MM.1S (cell line): ENCODE measurements at regions not wholly inside any gene's neighbourhood (a gene's known extent, or its start where the extent isn't known, plus 50 kb on each side); places are given as distances from the start of the nearest gene placed in this dataset.

Experiments
- DNase-seq: peaks from one replicate; pipeline ENCODE4 v3.0.0-alpha.2; 2015
- H2AFZ ChIP-seq: fragments of 300-600 bp; sonication (generic); 2 replicates; pipeline ENCODE4 v1.6.0; 2016; ENCODE audit warnings: antibody characterized with exemption, low read length
- H3F3A ChIP-seq: fragments of 300-600 bp; sonication (generic); 2 replicates; pipeline ENCODE4 v1.6.1; 2016; ENCODE audit warnings: mild to moderate bottlenecking, antibody characterized with exemption, low read length, moderate library complexity, mixed read lengths; ENCODE audit not compliant: insufficient read depth
- H3K27ac ChIP-seq: fragments of 300-600 bp; sonication (generic); 2 replicates; pipeline ENCODE4 v1.5.1; 2016; ENCODE audit warnings: mild to moderate bottlenecking, low read length
- H3K27me3 ChIP-seq: fragments of 300-600 bp; sonication (generic); replicated peaks from 2 replicates; pipeline ENCODE4 v1.6.0; 2016; ENCODE audit warnings: low read length; ENCODE audit not compliant: insufficient read depth
- H3K36me3 ChIP-seq: fragments of 300-600 bp; sonication (generic); replicated peaks from 2 replicates; pipeline ENCODE4 v1.6.1; 2016; ENCODE audit warnings: mild to moderate bottlenecking, low read length, mixed read lengths; ENCODE audit not compliant: insufficient read depth
- H3K4me1 ChIP-seq: fragments of 300-600 bp; sonication (generic); 2 replicates; pipeline ENCODE4 v1.6.1; 2016; ENCODE audit warnings: low read length, mixed read lengths
- H3K4me2 ChIP-seq: fragments of 300-600 bp; sonication (generic); 2 replicates; pipeline ENCODE4 v1.6.0; 2016; ENCODE audit warnings: low read depth, low read length
- H3K4me3 ChIP-seq: fragments of 300-600 bp; sonication (generic); 2 replicates; pipeline ENCODE4 v1.5.1; 2016; ENCODE audit warnings: low read length, mixed read lengths
- H3K79me2 ChIP-seq: fragments of 300-600 bp; sonication (generic); 2 replicates; pipeline ENCODE4 v1.6.1; 2016; ENCODE audit warnings: mixed run types, low read length, mixed read lengths
- H3K9ac ChIP-seq: fragments of 300-600 bp; sonication (generic); 2 replicates; pipeline ENCODE4 v1.6.1; 2016; ENCODE audit warnings: low read length, mixed read lengths
- H3K9me2 ChIP-seq: fragments of 300-600 bp; sonication (generic); replicated peaks from 2 replicates; pipeline ENCODE4 v1.6.1; 2016; ENCODE audit warnings: mild to moderate bottlenecking, low read length, mixed read lengths; ENCODE audit not compliant: insufficient read depth
- H3K9me3 ChIP-seq: fragments of 300-600 bp; sonication (generic); replicated peaks from 2 replicates; pipeline ENCODE4 v1.6.1; 2016; ENCODE audit warnings: mild to moderate bottlenecking, low read length, mixed read lengths; ENCODE audit not compliant: insufficient read depth
- H4K20me1 ChIP-seq: fragments of 300-600 bp; sonication (generic); 2 replicates; pipeline ENCODE4 v1.6.1; 2016; ENCODE audit warnings: mild to moderate bottlenecking, low read length, moderate library complexity, mixed read lengths; ENCODE audit not compliant: insufficient read depth
- CTCF ChIP-seq: fragments of 300-600 bp; sonication (generic); IDR thresholded peaks from 2 replicates; pipeline ENCODE4 v1.5.1; 2016; ENCODE audit warnings: antibody characterized with exemption, low read length, mixed read lengths
- EZH2 ChIP-seq: fragments of 300-600 bp; sonication (generic); optimal IDR thresholded peaks from 2 replicates; pipeline ENCODE3; 2017; ENCODE audit warnings: low read depth, mild to moderate bottlenecking, antibody characterized with exemption, low read length, mixed read lengths
- EZH2phosphoT487 ChIP-seq: fragments of 300-600 bp; sonication (generic); IDR thresholded peaks from 2 replicates; pipeline ENCODE4 v1.6.1; 2018; ENCODE audit warnings: antibody characterized with exemption, low read length

- Histone ChIP-seq H3K27ac (no peak overlapping the region), H2AFZ (no peak overlapping the region)
Observed at GRCh38 chr4:32192363-32192762, 1472.2 kb downstream of the PCDH7 start.

GRCh38 chr4:32192991-32193390 is 1472.8 kb downstream of the PCDH7 start:
- no peaks in the 10 kb centered on the region for H3K27me3 ChIP-seq
- H3K36me3 ChIP-seq: no peaks in the 10 kb centered on the region
- no peak overlapping the region for H3K4me2 ChIP-seq
- H3K4me1 ChIP-seq: no peaks in the 10 kb centered on the region
- TF ChIP-seq EZH2phosphoT487: no peak
- no peak for TF ChIP-seq CTCF
- no peak for TF ChIP-seq EZH2
- no peaks in the 10 kb centered on the region for H3F3A ChIP-seq
- no peaks in the 10 kb centered on the region for H3K9me2 ChIP-seq
- no peak overlapping the region for H3K4me3 ChIP-seq
- H3K27ac ChIP-seq: no peak overlapping the region
- H3K9me3 ChIP-seq: no peaks in the 10 kb centered on the region
- no peak for DNase-seq
- no peak overlapping the region for H2AFZ ChIP-seq
- no peaks in the 10 kb centered on the region for H3K79me2 ChIP-seq
- no peak overlapping the region for H3K9ac ChIP-seq
- H4K20me1 ChIP-seq: no peaks in the 10 kb centered on the region

More at GRCh38 chr4:32192363-32192762, 1472.2 kb downstream of the PCDH7 start:
- no peak overlapping the region for H3K4me2 ChIP-seq
- no peaks in the 10 kb centered on the region for H3K79me2 ChIP-seq
- H3K9me2 ChIP-seq: no peaks in the 10 kb centered on the region
- no peaks in the 10 kb centered on the region for H3K9me3 ChIP-seq
- no peaks in the 10 kb centered on the region for H3K36me3 ChIP-seq
- no peak for TF ChIP-seq EZH2
- TF ChIP-seq EZH2phosphoT487: no peak
- TF ChIP-seq CTCF: no peak
- H3K27me3 ChIP-seq: no peaks in the 10 kb centered on the region
- no peaks in the 10 kb centered on the region for H3K4me1 ChIP-seq
- H4K20me1 ChIP-seq: no peaks in the 10 kb centered on the region
- no peak overlapping the region for H3K9ac ChIP-seq
- no peak overlapping the region for H3K4me3 ChIP-seq
- DNase-seq: no peak
- H3F3A ChIP-seq: no peaks in the 10 kb centered on the region

DNA sequence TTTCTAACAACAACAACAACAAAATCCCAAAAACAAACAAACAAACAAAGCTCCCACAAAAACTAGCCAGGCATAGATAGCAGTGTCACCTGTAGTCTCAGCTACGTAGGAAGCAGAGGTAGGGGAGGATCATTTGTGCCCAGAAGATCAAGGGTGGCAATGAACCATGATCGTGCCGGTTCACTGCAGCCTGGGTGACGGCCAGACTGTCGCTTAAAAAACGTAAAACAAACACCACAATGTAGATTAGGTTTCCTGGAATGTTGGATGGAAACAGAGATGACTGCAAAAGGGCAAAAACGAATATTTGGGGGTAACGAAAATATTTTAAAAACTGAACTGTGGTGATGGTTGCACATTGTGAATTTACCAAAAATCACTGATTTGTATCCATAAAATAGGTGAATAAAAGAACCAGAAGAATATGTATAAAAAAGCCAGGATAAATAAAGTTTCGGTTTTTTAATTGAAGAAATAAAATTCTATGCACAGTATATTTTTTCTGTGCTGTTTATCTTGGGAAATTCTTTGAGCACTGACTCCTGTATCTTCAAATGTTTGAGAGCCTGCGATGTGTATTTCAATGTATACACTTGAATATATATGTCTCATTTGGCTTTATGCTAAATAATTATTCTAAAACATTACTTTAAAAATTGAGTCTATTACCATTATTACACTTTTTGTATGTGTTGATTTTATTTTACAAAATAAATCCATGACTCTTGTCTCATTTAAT is 1477.0 kb downstream of the PCDH7 start:
- no peaks in the 10 kb centered on the region for H3K4me1 ChIP-seq
- H3K9me2 ChIP-seq: no peaks in the 10 kb centered on the region
- H3K79me2 ChIP-seq: no peaks in the 10 kb centered on the region
- H3K27ac ChIP-seq: no peak overlapping the region
- TF ChIP-seq EZH2: no peak
- no peak for TF ChIP-seq EZH2phosphoT487
- TF ChIP-seq CTCF: no peak
- H3K4me3 ChIP-seq: no peak overlapping the region
- no peak overlapping the region for H3K4me2 ChIP-seq
- H4K20me1 ChIP-seq: no peaks in the 10 kb centered on the region
- H2AFZ ChIP-seq: no peak overlapping the region
- no peaks in the 10 kb centered on the region for H3K36me3 ChIP-seq
- no peaks in the 10 kb centered on the region for H3K9me3 ChIP-seq
- no peaks in the 10 kb centered on the region for H3K27me3 ChIP-seq
- H3K9ac ChIP-seq: no peak overlapping the region
- H3F3A ChIP-seq: no peaks in the 10 kb centered on the region
- no peak for DNase-seq
